NCI-H774 (cell line): ENCODE measurements at regions not wholly inside any gene's neighbourhood (a gene's known extent, or its start where the extent isn't known, plus 50 kb on each side); places are given as distances from the start of the nearest gene placed in this dataset.

Source experiments
- DNase-seq: peaks from one replicate; lab custom pipeline; 2025; lab: John Stamatoyannopoulos, UW

- DNase-seq: no peak
Measured at GRCh38 chr2:174668075-174668474, 70.5 kb upstream of the WIPF1 start.

GRCh38 chr2:174667250-174667860 lies 69.8 kb upstream of the WIPF1 start:
- DNase-seq: no peak

GRCh38 chr2:174666845-174667244 lies 69.2 kb upstream of the WIPF1 start:
- DNase-seq: no peak

- DNase-seq: no peak
Measured at GRCh38 chr2:174666312-174666711, 68.7 kb upstream of the WIPF1 start.

- DNase-seq: no peak
Measured at GRCh38 chr2:174664084-174664759, 66.6 kb upstream of the WIPF1 start.

- no peak for DNase-seq
Measured at GRCh38 chr2:174663550-174663949, 65.9 kb upstream of the WIPF1 start.

GRCh38 chr2:174662859-174663258 lies 65.3 kb upstream of the WIPF1 start:
- no peak for DNase-seq

GRCh38 chr2:174662459-174662858 lies 64.9 kb upstream of the WIPF1 start:
- no peak for DNase-seq

GRCh38 chr2:174660984-174661675 lies 63.5 kb upstream of the WIPF1 start:
- DNase-seq: no peak

GRCh38 chr2:174659069-174659900 lies 61.7 kb upstream of the WIPF1 start:
- DNase-seq: no peak

- DNase-seq: no peak
Measured at GRCh38 chr2:174656676-174657176, 59.1 kb upstream of the WIPF1 start.

GRCh38 chr2:174656035-174656434 lies 58.4 kb upstream of the WIPF1 start:
- no peak for DNase-seq

GRCh38 chr2:174654419-174654941 lies 56.9 kb upstream of the WIPF1 start:
- no peak for DNase-seq

- DNase-seq: no peak
Measured at GRCh38 chr2:174648896-174649295, 51.3 kb upstream of the WIPF1 start.
